Kidney tubule cell (primary cell): ENCODE measurements at regions not wholly inside any gene's neighbourhood (a gene's known extent, or its start where the extent isn't known, plus 50 kb on each side); places are given as distances from the start of the nearest gene placed in this dataset.
A peak's percentile ranks its signal among the peaks of the same experiment; 100 is the strongest.

Experiments used
- DNase-seq: peaks from one replicate; pipeline ENCODE4 v3.0.0-alpha.2; 2018; ENCODE audit warnings: low spot score

GRCh38 chr16:52052818-52053217 is 494.1 kb downstream of the TOX3 start:
- DNase-seq = no peak

GRCh38 chr16:52051414-52052172 is 495.4 kb downstream of the TOX3 start:
- DNase-seq = no peak

GRCh38 chr16:52050418-52050817 is 496.5 kb downstream of the TOX3 start:
- DNase-seq = peak; percentile 98

- DNase-seq = peak; percentile 69
These were observed 511.5 kb downstream of the TOX3 start for GRCh38 chr16:52035436-52035835.

DNA sequence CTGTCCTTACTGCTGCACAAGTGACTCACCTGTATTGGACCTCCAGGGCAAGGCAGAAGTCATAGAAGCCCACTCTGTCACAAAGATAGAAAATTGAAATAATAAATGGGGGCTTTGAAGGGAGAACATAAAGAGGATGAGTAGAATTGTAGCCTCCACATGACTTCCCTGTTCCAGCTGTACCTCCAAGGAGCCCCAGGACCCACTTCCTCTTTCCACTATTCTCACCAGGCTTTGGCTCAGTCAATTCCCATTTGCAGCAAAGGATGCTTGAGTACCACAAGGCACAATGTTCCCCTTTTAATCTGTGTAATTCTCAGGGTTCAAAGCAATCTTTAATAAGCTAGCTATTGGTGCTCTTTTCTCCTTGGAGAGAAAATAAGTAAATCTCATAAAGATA is 512.1 kb downstream of the TOX3 start:
- no peak for DNase-seq

DNA sequence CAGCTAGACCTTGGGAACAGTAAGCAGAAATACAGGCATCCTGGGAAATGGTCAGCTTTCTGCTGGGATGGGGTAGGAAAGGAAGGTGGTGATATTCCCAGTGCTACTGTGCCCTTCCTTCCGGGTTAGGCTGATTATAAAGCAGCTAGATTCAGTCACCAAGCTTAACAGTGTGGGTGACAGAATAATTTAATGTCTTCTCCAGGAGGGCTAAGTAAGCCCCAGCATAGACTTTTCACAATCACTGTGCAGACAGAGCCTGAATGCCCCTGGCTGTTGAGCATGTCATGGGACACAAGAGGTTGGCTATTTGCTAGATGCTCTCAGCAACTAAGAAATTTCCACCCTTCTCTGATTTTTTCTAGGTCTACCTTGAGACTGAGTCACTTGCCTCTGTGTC is 513.0 kb downstream of the TOX3 start:
- DNase-seq = no peak

DNA sequence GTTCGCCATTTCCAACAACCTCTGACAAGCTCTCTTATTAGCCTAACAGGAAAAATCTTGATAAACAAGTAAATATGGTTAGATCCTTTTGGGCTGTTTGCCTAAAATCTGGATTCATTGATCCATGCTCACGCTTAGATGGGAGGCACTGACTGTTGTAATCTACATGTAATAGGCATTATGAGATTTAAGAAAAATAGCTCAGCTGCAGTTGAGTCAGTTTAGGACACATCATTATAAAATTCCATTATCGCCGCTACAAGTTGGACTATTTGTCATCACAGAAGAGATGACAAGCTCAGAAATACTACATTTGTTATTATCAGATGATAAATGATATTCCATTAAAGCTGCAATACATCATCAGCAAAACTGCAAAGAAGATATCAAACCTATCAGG is 524.0 kb downstream of the TOX3 start:
- DNase-seq = no peak

DNA sequence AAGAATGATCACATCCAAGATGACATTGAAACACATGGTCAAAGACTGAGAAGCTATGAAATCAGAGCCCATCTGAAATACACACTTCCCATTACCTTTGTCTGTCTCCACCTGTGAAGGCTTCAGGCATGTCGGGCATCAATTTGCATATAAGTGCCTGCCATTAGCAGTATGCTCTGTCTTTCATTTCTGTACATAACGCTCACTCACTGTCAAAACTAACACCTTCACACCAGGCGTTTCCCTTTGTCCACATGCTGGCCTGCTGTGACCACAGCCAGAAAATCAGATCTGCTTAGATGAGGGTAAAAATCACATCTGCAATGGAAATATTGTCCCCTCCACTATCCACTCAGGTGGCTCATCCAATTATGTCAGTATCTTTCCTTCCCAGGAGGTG is 524.8 kb downstream of the TOX3 start:
- no peak for DNase-seq

GRCh38 chr16:52016387-52016786 is 530.6 kb downstream of the TOX3 start:
- DNase-seq = no peak

- DNase-seq = no peak
These were observed 541.4 kb downstream of the TOX3 start for GRCh38 chr16:52005551-52005950.

DNA sequence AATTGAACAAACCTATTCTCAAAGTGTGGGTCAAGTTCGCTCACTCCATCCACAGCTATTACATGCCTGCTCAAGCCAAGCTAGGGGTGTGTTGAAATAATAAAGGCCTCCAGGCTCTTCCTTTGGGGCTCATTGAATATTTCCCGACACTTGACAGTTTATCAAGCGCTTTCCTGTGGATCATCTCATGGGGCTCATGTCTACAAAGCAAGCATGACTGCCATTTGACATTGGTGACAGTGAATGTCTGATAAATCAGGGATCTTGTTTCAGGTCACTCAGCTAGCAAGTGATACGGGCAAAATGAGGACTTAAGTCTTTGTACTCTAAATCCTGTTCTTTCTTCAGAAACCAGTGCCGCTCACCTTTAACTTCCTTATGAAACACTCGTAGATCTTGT is 542.6 kb downstream of the TOX3 start:
- DNase-seq = no peak

GRCh38 chr16:52002026-52002425 is 544.9 kb downstream of the TOX3 start:
- no peak for DNase-seq

- no peak for DNase-seq
These were observed 550.4 kb downstream of the TOX3 start for GRCh38 chr16:51996516-51996915.

DNA sequence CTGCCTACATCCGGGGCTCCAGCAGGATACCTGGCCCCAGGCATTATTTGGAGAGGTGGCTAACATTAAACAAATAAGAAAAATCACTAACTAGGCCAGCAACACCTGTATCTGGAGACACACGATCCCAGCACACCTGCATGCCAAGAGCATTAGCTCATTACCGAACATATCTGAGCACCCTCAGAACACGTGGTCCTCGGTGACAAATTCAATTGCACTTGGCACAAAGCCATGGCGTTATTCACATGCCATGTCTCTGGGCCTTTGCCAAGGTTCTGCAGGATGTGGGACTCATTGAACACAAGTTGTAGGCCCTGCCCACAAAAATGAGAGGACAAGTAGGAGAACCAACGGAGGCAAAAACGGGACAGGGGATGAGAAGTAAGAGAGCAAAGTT is 552.3 kb downstream of the TOX3 start:
- peak; percentile 99 for DNase-seq

GRCh38 chr16:51989637-51990230 is 557.2 kb downstream of the TOX3 start:
- peak; percentile 11 for DNase-seq

DNA sequence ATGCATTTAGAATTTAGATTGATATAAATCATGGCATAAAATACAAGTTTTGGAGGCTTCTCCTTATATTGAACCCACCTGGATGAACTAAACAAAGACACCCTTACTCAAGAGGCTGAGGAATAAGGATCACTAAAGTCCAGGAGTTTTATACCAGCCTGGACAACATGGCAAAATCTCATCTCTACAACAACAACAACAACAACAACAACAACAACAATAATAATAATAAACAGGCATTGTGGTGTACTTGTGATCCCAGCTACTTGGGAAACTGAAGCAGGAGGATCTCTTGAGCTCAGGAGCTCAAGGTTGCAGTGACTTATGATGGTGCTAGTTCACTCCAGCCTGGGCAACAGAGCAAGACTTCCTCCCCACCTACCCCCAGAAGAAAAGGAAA is 558.0 kb downstream of the TOX3 start:
- no peak for DNase-seq

GRCh38 chr16:51987519-51987918 is 559.4 kb downstream of the TOX3 start:
- DNase-seq = no peak

DNA sequence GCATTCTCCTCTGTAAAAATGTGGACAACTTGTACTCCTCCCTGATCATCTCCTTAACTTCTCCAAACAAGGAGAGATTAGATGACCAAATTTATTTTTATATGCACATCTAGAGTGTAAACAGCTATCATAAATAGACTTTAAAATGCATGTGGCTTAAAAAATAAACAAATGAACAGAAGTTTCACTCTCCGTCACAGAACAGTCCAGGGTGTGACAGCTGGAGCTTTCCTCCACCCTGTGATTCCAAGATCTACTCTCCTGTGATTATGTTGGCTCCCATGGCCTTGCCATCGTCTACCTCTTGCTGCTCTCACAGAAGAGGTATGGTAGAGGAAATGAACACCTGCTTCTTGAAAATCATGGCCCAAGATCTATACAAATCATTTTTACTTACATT is 560.2 kb downstream of the TOX3 start:
- DNase-seq = no peak

- no peak for DNase-seq
These were observed 560.6 kb downstream of the TOX3 start for GRCh38 chr16:51986301-51986700.

GRCh38 chr16:51985126-51985525 is 561.8 kb downstream of the TOX3 start:
- DNase-seq = no peak

DNA sequence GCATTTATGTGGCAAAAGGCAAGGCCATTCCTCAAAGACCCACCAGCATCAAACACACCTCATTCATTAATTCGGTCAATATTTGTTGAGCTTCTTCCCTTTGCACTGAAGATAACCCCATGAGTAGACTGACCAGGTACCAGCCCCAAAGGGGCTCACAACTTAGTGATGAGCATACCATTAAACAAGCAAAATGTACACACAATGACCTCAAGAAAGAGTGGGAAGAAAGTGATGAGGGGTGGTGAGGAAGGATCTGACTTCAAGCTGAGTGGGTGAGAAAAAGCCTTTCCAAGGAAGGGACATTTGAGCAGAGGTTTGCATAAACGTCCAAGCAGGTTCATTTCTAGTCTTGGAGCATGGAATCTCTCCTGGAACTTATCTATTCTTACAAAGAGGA is 562.5 kb downstream of the TOX3 start:
- no peak for DNase-seq

DNA sequence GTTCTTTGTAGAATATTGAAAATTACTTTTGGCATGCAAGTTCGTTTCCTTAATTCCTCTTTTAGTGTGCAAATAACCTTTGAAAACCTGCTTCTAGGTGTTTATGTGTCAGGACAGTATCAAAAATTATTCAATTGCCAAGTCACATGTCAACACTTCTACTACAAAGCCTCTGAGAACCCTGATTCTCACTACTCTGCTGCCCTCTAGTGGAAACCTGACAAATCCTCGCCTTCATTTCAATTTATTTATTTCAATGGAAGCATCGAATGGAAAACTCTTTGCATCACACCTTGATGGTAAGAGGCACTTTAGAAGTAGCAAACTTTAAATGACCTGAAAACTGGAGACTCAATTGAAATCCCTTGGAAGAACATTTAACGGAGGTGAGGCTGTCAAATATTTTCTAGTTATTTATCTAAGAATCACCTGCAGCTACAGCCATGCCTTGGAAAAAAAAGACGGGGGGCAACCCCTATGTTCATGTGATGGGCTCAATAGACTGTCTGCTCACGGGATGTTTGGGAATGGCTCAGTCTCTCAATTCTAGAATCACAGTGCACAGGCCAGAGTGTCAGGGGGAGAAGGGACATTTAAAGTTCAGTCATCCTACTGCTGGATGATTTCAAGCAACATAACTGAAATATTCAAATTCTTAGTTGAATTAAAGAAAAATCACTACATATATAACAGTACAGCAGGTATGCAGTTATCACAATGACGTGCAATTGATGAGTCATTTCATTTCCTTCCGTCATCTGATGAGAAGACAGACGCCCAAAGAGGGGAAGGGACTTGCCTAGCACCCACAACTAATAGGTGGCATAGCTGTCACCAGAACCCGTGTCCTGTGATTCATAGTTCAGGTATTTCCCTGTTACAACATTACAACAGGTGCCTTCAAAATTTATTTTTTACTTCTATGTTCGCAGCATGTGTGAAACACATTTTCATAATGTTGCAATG is 563.9 kb downstream of the TOX3 start:
- DNase-seq = peak; percentile 73

- DNase-seq = no peak
These were observed 565.2 kb downstream of the TOX3 start for GRCh38 chr16:51981725-51982124.
